Activated naive CD8-positive, alpha-beta T cell treated with anti-CD3 and anti-CD28 coated beads, Interleukin-2, amount 50 U/mL, for 16 hours (primary cell): ENCODE measurements at regions not wholly inside any gene's neighbourhood (a gene's known extent, or its start where the extent isn't known, plus 50 kb on each side); places are given as distances from the start of the nearest gene placed in this dataset.
"Not testable (repeated sequence)": the region's sequence is repeated elsewhere in the genome, so short reads cannot be mapped to it uniquely, and the experiment has no call there.

ENCODE experiments used
- DNase-seq: peaks from one replicate; pipeline ENCODE4 v3.0.0-alpha.2; 2020; ENCODE audit warnings: low read depth, low spot score

- no peak for DNase-seq
These were observed 162.5 kb downstream of the SOX3 start for GRCh38 chrX:140342410-140342809.

DNA sequence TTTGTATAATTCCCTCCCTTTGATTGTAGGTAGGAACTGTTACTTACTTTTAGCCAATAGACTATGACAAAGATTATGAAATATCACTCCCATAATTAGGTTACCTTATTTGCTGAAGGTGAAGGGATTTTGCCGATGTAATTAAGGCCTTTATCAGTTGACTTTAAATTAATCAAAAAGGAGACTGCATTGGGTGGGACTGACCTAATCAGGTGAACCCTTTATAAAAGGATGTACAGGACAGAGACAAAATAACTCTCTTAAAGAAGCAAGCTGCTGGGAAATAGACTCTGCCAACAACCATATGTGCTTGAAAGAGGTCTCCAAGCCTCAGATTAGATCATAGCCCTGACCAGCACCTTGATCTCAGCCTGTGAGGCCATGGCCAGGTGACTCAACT, 167.6 kb downstream of the SOX3 start:
- no peak for DNase-seq

DNA sequence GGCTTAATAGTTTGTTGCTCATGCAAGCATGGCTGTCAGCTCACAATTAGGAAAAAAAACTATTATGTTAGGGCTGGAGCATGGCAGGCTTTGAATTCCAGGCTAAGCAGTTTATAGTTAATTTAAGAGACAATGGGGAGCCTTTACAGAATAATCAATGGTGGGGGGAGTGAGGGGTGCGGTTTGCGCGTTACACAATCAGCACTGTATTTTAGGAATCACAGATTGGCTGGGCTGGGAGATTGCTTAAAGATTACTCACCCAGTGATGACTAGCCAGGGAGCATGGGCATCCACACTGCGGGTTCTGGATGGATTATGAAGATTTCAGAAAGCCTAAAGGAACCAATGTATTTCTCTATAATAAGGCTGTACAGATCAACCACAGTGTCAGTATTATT, 186.6 kb downstream of the SOX3 start:
- DNase-seq: no peak

- no peak for DNase-seq
These were observed 187.4 kb downstream of the SOX3 start for GRCh38 chrX:140317462-140317861.

DNA sequence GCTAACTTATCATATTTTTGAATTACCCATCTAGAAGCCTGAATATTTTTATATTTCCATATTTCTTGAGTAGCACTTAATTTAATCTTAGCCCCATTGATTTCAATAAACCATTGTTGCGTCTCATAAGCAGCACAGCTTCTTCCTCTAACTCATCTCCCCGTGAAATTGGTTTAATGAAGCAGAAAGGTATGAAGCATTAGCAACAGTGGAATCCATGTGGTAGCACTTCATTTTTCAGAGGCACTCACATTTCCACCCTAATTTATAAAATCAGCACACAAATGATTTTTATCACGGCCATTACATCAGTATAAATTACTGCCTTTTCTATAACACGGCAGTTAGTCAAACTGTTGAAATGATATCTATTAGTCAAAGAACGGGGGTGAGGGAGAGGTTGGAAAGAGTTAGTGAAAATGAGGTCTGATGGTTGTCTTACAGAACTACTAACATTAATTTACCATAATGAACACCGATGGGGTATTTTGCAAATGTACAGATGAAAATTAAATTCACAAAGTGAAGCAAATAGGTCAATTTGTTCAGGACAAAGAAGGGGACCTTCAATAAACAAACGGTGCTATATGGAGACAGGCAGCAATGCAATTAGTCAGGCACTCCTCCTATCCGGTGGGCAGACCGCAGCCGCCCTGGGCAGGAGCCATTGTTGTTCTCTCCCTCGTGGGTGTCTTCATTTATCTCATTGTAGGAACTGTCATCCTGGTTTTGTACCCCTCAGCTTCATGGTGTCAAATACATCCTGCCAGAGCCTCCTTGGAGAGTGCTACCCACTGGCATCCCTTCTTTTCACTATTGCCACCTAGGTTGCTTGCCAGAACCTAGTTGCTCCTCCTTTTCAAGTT, 205.7 kb downstream of the SOX3 start:
- no peak for DNase-seq

DNA sequence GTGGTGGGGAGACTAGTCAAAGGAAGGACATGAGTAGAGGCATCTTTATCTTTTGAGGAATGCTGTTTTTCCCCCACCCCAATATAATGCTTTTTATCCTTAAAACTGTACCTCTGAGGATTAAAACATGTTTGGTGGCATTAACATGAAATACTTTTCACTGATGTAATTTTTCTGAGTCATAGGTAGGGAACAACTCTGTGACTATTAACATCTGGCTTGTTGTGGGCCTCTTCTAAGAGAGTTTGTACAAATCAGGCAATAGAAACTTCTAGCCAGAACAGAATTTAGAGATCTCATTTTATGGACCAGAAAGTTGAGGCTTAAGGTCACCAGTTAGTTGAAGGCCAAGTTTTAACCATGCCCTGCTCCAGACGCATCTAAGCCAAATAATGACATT, 207.6 kb downstream of the SOX3 start:
- no peak for DNase-seq

DNA sequence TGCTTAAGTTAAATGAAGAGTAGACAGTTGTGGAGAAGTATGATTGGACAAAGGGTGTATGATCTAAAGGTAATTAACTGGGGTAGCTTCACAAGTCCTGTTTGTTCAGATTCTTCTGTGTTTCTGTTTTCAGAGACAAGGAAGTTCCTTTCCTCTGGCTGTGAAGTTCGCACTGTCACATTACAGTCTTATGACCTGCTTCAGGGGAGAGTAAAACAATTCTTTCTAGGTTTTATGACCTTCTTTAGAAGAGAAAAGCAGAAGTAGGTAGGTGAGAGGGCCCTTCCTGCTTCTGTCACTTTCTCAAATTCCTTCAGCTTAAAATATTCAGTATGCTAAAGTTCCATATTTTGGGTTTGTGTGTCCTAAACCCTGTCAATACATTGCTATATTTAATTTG, 211.9 kb downstream of the SOX3 start:
- no peak for DNase-seq

- DNase-seq: no peak
These were observed 212.7 kb downstream of the SOX3 start for GRCh38 chrX:140292188-140292587.

GRCh38 chrX:140274811-140275525, 229.9 kb downstream of the SOX3 start:
- no peak for DNase-seq

GRCh38 chrX:140273921-140274320, 230.9 kb downstream of the SOX3 start:
- no peak for DNase-seq

GRCh38 chrX:140250391-140250790, 254.5 kb downstream of the SOX3 start:
- no peak for DNase-seq

DNA sequence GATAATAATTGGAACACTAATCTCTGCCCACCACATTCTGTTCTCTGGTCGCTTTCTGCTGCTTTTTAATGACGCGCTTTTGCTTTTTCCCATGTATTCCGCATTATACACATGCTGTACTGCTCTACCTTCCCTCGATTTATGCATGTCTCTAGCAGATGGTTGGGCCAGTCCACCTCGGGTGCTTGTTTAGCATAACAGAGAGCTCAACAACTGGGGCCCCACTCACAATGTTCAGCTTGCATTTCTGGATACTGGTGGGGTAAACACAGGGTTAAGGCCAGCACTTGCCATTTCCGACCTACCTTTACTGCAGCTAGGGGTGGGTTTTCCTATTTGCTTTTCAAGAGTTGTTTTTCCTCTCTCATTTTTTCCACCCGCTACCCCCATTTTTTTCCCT, 255.8 kb downstream of the SOX3 start:
- no peak for DNase-seq

GRCh38 chrX:140229191-140229590, 263.9 kb upstream of the CXorf66 start:
- no peak for DNase-seq

GRCh38 chrX:140226037-140226436, 260.7 kb upstream of the CXorf66 start:
- DNase-seq: not testable (repeated sequence)

- DNase-seq: not testable (repeated sequence)
These were observed 250.6 kb upstream of the CXorf66 start for GRCh38 chrX:140215894-140216293.

DNA sequence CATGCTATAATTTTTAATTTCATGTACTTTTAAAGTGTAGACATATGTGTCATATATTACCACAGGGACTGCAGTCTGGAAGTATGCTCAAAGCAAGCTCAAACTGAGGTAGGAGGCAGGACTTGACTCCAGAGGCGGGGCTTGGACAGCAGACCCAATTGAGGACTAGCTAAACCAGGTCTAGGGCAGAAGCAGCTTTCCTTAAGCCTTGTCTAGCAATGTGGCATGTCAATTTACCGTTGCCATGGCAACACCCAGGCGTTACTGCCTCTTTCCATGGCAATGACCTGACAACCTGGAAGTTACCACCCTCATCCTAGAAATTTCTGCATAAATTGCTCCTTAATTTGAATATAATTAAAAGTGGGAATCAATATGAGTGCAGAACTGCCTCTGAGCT, 249.2 kb upstream of the CXorf66 start:
- DNase-seq: not testable (repeated sequence)

DNA sequence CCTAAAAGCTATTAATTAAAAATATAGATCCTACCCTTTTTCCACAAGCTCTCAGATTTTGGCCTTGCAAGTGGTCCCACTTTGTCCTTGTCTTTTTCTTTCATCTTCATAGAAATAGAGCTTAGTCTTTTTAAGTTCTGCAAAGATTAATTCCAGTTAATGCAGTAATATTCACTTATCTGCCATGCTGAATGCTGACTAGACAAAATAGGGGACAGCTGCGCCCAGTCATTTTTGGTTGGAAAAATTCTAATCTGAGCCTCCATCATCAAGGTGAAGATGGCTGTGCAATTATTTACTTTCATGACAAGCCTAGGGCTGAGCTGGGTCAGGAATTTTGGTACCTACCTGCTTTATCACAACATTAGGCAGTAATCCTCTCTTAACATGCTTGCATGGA, 241.3 kb upstream of the CXorf66 start:
- no peak for DNase-seq

GRCh38 chrX:140190441-140191108, 225.3 kb upstream of the CXorf66 start:
- no peak for DNase-seq

GRCh38 chrX:140180585-140180984, 215.3 kb upstream of the CXorf66 start:
- DNase-seq: no peak

GRCh38 chrX:140177821-140178220, 212.5 kb upstream of the CXorf66 start:
- DNase-seq: no peak

DNA sequence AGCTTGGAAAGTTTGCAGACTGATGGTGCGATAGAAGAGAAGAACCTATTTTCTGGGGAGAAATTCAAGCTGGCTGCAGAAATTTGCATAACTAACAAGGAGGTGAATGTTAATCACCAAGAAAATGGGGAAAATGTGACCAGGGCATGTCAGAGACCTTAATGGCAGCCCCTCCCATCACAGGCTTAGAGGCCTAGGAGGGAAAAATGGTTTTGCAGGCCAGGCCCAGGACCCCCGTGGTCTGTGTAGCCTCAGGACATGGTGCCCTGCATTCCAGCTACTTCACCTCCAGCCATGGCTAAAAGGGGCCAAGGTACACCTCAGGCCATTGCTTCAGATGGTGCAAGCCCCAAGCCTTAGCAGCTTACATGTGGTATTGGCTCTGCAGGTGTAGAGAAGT, 207.1 kb upstream of the CXorf66 start:
- DNase-seq: no peak

- no peak for DNase-seq
These were observed 202.2 kb upstream of the CXorf66 start for GRCh38 chrX:140167551-140167950.

DNA sequence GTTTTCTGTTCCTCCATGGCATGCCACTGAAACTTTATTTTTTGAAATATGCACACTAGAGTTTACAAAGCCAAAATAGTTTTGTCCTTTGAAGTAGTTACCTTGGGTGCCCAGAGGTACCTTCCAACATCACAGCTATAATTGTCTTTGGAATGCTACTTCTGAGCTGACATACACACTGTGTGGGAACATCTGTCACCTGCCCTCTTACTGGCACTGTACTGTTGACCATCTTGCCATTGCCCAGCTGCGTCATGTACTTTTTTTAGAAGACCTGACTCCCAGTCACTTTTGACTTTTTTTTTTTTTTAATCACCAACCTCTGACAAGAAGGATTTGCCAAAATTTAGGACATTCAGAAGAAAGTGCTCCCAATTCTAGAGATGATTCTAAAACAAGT, 200.5 kb upstream of the CXorf66 start:
- no peak for DNase-seq
